OCI-LY7 (cell line): ENCODE measurements at regions not wholly inside any gene's neighbourhood (a gene's known extent, or its start where the extent isn't known, plus 50 kb on each side); places are given as distances from the start of the nearest gene placed in this dataset.
"Not testable (repeated sequence)": the region's sequence is repeated elsewhere in the genome, so short reads cannot be mapped to it uniquely, and the experiment has no call there.

ENCODE experiments used
- EZH2phosphoT487 ChIP-seq: fragments of 200-600 bp; sonication (generic); IDR thresholded peaks from 2 replicates; pipeline ENCODE4 v1.6.1; 2018; ENCODE audit warnings: low read depth, borderline replicate concordance, mild to moderate bottlenecking, mixed run types, antibody characterized with exemption, low read length, moderate library complexity, mixed read lengths
- TF ChIP-seq, protein P1 (sequence below): fragments of 200-600 bp; sonication (generic); conservative IDR thresholded peaks from 2 replicates; pipeline ENCODE4 v1.5.1; 2014; ENCODE audit warnings: mild to moderate bottlenecking, antibody characterized with exemption, low read length, moderate library complexity, mixed read lengths

DNA sequence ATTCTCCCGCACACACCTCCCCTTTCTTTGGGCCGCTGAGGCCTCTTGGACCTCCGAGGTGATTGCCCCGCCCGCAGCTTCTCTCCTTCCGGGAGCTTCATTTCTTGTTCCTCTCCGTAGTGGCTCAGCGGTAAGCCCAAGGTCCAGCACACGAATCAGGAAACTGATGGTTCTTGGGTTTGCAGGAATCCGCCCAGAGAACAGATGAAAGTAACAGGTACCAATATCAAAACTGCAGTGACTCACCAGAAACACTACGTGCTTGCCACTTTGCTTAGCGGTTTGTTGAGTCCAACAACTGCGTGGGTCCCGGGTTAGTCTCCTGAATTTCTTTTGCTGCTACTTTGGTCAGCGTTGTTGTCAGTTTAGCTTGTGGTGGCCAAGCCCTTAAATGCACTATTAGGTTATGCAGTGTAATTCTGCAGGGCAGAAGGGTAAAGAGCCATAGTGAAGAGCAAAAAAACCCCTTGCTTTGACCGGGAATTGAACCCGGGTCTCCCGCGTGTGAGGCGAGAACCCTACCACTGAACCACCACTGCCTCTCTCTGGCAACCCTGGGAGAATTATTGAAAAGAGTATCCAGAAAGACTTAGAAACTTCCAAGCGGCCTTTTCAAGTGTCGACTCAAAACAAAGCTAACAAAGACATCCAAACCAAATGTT lies 74.2 kb upstream of the FCGR1A start:
- TF ChIP-seq, protein P1, sequence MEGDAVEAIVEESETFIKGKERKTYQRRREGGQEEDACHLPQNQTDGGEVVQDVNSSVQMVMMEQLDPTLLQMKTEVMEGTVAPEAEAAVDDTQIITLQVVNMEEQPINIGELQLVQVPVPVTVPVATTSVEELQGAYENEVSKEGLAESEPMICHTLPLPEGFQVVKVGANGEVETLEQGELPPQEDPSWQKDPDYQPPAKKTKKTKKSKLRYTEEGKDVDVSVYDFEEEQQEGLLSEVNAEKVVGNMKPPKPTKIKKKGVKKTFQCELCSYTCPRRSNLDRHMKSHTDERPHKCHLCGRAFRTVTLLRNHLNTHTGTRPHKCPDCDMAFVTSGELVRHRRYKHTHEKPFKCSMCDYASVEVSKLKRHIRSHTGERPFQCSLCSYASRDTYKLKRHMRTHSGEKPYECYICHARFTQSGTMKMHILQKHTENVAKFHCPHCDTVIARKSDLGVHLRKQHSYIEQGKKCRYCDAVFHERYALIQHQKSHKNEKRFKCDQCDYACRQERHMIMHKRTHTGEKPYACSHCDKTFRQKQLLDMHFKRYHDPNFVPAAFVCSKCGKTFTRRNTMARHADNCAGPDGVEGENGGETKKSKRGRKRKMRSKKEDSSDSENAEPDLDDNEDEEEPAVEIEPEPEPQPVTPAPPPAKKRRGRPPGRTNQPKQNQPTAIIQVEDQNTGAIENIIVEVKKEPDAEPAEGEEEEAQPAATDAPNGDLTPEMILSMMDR, result not testable (repeated sequence)
- TF ChIP-seq EZH2phosphoT487, result not testable (repeated sequence)
